Activated CD8-positive, alpha-beta memory T cell treated with anti-CD3 and anti-CD28 coated beads, Interleukin-2, amount 50 U/mL, for 48 hours (primary cell): ENCODE measurements at regions not wholly inside any gene's neighbourhood (a gene's known extent, or its start where the extent isn't known, plus 50 kb on each side); places are given as distances from the start of the nearest gene placed in this dataset.
A peak's percentile ranks its signal among the peaks of the same experiment; 100 is the strongest.
"Not testable (repeated sequence)": the region's sequence is repeated elsewhere in the genome, so short reads cannot be mapped to it uniquely, and the experiment has no call there.

ENCODE experiments used
- DNase-seq: peaks from one replicate; pipeline ENCODE4 v3.0.0-alpha.2; 2020

GRCh38 chr15:77909182-77909940 lies 168.2 kb downstream of the TBC1D2B start:
- peak; percentile 50 for DNase-seq

GRCh38 chr15:77908752-77909111 lies 168.8 kb downstream of the TBC1D2B start:
- peak; percentile 42 for DNase-seq

GRCh38 chr15:77907824-77908751 lies 169.4 kb downstream of the TBC1D2B start:
- DNase-seq, result peak; percentile 86

DNA sequence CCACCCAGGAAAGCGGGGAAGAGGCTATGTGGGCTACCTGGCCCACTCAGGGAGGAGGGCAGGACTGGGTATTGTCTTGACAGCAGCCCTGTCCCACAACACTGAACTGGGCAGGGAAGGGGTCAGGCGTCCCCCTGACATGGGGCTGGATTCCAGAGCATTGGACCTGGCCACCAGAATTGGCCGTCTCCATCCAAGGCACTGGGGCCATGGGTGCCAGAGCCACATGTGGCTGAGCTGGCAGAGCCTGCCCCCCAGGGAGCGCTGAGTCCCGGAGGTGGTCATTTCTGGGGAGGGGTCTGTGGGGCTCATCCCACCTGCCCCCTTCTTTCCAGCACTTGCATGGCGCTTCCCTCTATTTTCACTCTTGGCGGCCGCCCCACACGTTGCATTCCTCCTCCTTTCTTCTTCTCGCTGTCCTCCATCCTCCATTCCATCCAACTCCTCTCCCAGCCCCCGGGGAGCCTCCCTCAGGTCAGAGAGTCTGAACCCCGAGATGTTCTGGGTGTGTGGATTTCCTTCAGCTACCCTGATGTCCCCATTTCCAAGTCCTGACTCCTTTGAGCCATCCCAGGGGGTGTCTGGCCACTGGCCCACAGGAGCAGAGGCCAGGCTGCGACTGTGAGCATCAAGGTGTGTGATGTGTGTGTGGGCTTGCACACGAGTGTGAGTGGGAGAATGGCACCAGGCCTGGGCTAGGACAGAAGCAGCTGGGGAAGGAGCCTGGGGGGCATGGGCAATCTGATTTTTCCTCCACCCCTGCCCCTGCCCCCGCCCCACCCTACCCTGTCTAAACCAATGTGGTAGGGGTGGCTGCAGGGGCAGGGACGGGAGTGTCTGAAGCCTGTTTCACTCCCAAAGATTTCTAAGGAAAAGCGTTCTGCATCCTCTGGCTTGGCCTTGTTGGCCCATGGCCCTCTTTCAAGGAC lies 171.2 kb downstream of the TBC1D2B start:
- DNase-seq, result peak; percentile 35

- peak; percentile 44 for DNase-seq
Measured at GRCh38 chr15:77905301-77905920, 172.1 kb downstream of the TBC1D2B start.

DNA sequence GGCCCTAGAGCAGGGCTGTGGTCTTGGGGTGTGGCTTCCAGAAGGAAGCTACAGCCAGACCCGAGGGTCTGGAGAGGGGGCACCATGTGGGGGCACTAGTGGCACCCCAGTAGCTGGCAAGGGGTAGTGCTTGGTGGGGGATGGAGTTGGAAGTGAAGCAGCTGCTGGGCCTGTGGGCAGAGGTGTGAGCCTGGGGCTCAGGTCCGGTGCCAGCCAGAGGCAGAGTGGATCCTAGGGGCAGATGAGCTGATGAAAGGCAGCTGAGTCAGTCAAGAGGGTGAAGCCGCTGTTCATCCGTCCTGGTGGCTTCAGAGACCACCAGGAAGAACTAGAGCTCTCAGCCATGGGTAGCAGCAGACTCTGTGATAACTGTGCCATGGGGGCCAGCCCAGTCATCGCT lies 172.6 kb downstream of the TBC1D2B start:
- no peak for DNase-seq

GRCh38 chr15:77904436-77904821 lies 173.1 kb downstream of the TBC1D2B start:
- no peak for DNase-seq

GRCh38 chr15:77903761-77904435 lies 173.6 kb downstream of the TBC1D2B start:
- DNase-seq, result not testable (repeated sequence)

- DNase-seq, result not testable (repeated sequence)
Measured at GRCh38 chr15:77902921-77903760, 174.4 kb downstream of the TBC1D2B start.

DNA sequence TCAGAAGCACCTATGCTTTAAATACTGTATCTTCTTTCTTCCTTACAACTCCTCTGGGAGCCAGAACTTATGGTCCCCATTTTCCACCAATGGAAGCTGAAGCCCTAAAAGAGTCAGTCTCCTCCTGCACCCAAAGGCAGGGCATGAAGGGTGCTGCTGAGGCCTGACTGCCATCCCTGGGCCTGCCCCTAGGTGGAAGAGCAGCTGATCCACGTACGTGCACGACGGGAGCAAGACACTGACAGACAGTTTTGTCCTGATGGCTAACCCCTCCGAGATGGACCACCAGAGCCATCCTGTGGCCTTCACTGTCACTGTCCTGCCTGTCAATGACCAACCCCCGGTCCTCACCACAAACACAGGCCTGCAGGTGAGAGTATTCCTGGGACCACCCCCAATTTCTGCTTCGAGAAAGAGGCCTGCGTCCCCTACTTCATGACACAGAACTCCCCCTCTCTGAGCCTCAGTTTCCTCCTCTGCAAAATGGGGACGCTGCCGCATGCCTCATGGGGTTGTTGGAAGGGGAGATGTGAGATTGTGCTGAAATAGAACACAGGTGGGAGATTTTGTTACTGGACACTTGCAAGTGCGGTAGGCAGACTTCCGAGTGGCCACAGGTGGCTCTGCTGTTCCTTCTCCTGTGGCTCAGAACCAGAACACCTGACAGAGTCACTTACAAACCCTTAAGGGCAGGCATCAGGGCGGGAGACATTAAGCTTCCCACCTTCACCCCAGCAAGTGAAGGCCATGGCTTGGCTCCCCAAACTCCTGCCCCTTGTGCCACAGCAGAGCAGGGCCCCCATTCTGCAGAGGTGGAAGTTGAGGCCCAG lies 175.4 kb downstream of the TBC1D2B start:
- DNase-seq, result no peak

GRCh38 chr15:77901251-77901881 lies 176.1 kb downstream of the TBC1D2B start:
- no peak for DNase-seq

- peak; percentile 87 for DNase-seq
Measured at GRCh38 chr15:77900331-77900963, 177.1 kb downstream of the TBC1D2B start.

DNA sequence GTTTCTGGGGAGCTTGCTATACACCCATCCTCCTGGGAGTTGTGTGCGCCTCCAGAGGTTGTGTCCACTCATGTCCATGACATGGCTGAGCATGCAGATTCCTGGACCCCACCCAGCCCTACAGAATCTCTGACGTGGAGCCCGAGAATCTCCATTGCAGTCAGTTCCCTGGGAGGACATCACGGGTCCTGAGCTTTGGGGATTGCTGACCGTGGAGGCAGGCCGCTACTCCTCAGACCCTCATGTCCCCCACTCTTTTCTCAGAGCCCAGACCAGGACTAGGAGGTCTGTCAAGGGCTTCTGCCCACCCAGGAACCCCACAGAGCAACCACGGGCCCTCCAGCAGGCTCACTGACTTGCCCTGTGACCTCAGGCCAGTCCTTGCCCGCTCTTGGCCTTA lies 177.7 kb downstream of the TBC1D2B start:
- DNase-seq, result not testable (repeated sequence)

GRCh38 chr15:77898811-77899730 lies 178.4 kb downstream of the TBC1D2B start:
- no peak for DNase-seq

- DNase-seq, result no peak
Measured at GRCh38 chr15:77897896-77898406, 179.6 kb downstream of the TBC1D2B start.

GRCh38 chr15:77897113-77897895 lies 180.2 kb downstream of the TBC1D2B start:
- DNase-seq, result not testable (repeated sequence)
